MV-4-11 (cell line): ENCODE measurements at regions not wholly inside any gene's neighbourhood (a gene's known extent, or its start where the extent isn't known, plus 50 kb on each side); places are given as distances from the start of the nearest gene placed in this dataset.
"Not testable (repeated sequence)": the region's sequence is repeated elsewhere in the genome, so short reads cannot be mapped to it uniquely, and the experiment has no call there.

Experiments
- DNase-seq: peaks from one replicate; lab custom pipeline; 2025; lab: John Stamatoyannopoulos, UW

- no peak for DNase-seq
These were observed 256.4 kb upstream of the POM121L12 start for GRCh38 chr7:52779004-52779403.

- no peak for DNase-seq
These were observed 258.2 kb upstream of the POM121L12 start for GRCh38 chr7:52777051-52777822.

GRCh38 chr7:52775876-52776275 lies 259.6 kb upstream of the POM121L12 start:
- no peak for DNase-seq

- no peak for DNase-seq
These were observed 264.3 kb upstream of the POM121L12 start for GRCh38 chr7:52771177-52771576.

GRCh38 chr7:52764492-52765169 lies 270.8 kb upstream of the POM121L12 start:
- no peak for DNase-seq

- no peak for DNase-seq
These were observed 277.1 kb upstream of the POM121L12 start for GRCh38 chr7:52758356-52758755.

GRCh38 chr7:52753855-52754254 lies 281.6 kb upstream of the POM121L12 start:
- DNase-seq: no peak

- no peak for DNase-seq
These were observed 282.5 kb upstream of the POM121L12 start for GRCh38 chr7:52752891-52753290.

- DNase-seq: no peak
These were observed 285.6 kb upstream of the POM121L12 start for GRCh38 chr7:52749880-52750279.

- DNase-seq: no peak
These were observed 287.6 kb upstream of the POM121L12 start for GRCh38 chr7:52747817-52748216.

GRCh38 chr7:52741670-52742290 lies 293.7 kb upstream of the POM121L12 start:
- no peak for DNase-seq

GRCh38 chr7:52735656-52736055 lies 299.8 kb upstream of the POM121L12 start:
- DNase-seq: no peak

GRCh38 chr7:52728683-52729082 lies 306.8 kb upstream of the POM121L12 start:
- not testable (repeated sequence) for DNase-seq

- no peak for DNase-seq
These were observed 307.8 kb upstream of the POM121L12 start for GRCh38 chr7:52727632-52728031.

- no peak for DNase-seq
These were observed 308.4 kb upstream of the POM121L12 start for GRCh38 chr7:52726986-52727385.

GRCh38 chr7:52726493-52726892 lies 308.9 kb upstream of the POM121L12 start:
- no peak for DNase-seq

GRCh38 chr7:52723606-52724005 lies 311.8 kb upstream of the POM121L12 start:
- no peak for DNase-seq

- no peak for DNase-seq
These were observed 314.6 kb upstream of the POM121L12 start for GRCh38 chr7:52720856-52721255.

GRCh38 chr7:52719677-52720076 lies 315.8 kb upstream of the POM121L12 start:
- DNase-seq: no peak

GRCh38 chr7:52715701-52716100 lies 319.7 kb upstream of the POM121L12 start:
- no peak for DNase-seq

- no peak for DNase-seq
These were observed 322.5 kb upstream of the POM121L12 start for GRCh38 chr7:52712938-52713337.

GRCh38 chr7:52711951-52712350 lies 323.5 kb upstream of the POM121L12 start:
- DNase-seq: no peak

GRCh38 chr7:52708846-52709245 lies 326.6 kb upstream of the POM121L12 start:
- no peak for DNase-seq
